Astrocyte of the spinal cord (primary cell): ENCODE measurements at regions not wholly inside any gene's neighbourhood (a gene's known extent, or its start where the extent isn't known, plus 50 kb on each side); places are given as distances from the start of the nearest gene placed in this dataset.

Experiments used
- DNase-seq: peaks from one replicate; pipeline ENCODE4 v3.0.0; 2011; ENCODE audit warnings: low read depth, low spot score
- H3K4me3 ChIP-seq: 2 replicates; pipeline ENCODE4 v1.5.1; 2011; ENCODE audit warnings: low read depth, mild to moderate bottlenecking, low read length, moderate library complexity
- CTCF ChIP-seq: IDR thresholded peaks from 2 replicates; pipeline ENCODE4 v1.5.1; 2012; ENCODE audit warnings: low read depth, mild to moderate bottlenecking, low read length, inconsistent platforms
- in situ Hi-C: cut with HindIII; loops from 2 replicates; pipeline ENCODE4 v1.10.0; 2017; ENCODE audit warnings: low sequenced_read_pairs

GRCh38 chr5:124936626-124936933, 190.1 kb upstream of the ZNF608 start:
- H3K4me3 ChIP-seq = no peak overlapping the region
- no peak for TF ChIP-seq CTCF
- DNase-seq = no peak
- in situ Hi-C loops = no loop called here

- in situ Hi-C loops = no loop called here
- DNase-seq = no peak
- no peak for TF ChIP-seq CTCF
- H3K4me3 ChIP-seq = no peak overlapping the region
Measured at GRCh38 chr5:124941051-124942049, 194.9 kb upstream of the ZNF608 start.

- DNase-seq = no peak
- H3K4me3 ChIP-seq = no peak overlapping the region
- in situ Hi-C loops = no loop called here
- no peak for TF ChIP-seq CTCF
Measured at GRCh38 chr5:124948062-124948753, 201.8 kb upstream of the ZNF608 start.

- in situ Hi-C loops = no loop called here
- no peak for TF ChIP-seq CTCF
- no peak for DNase-seq
- no peak overlapping the region for H3K4me3 ChIP-seq
Measured at GRCh38 chr5:124948754-124949275, 202.4 kb upstream of the ZNF608 start.

- in situ Hi-C loops = no loop called here
- TF ChIP-seq CTCF = no peak
Measured at GRCh38 chr5:124949862-124950261, 203.4 kb upstream of the ZNF608 start.

GRCh38 chr5:124951105-124951504, 204.7 kb upstream of the ZNF608 start:
- no peak for DNase-seq
- in situ Hi-C loops = no loop called here
- H3K4me3 ChIP-seq = no peak overlapping the region
- no peak for TF ChIP-seq CTCF

More at GRCh38 chr5:124949862-124950261, 203.4 kb upstream of the ZNF608 start:
- H3K4me3 ChIP-seq = no peak overlapping the region
- DNase-seq = no peak
